Motor neuron (in vitro differentiated cells): ENCODE measurements at regions not wholly inside any gene's neighbourhood (a gene's known extent, or its start where the extent isn't known, plus 50 kb on each side); places are given as distances from the start of the nearest gene placed in this dataset.
"Not testable (repeated sequence)": the region's sequence is repeated elsewhere in the genome, so short reads cannot be mapped to it uniquely, and the experiment has no call there.

ENCODE experiments used
- ATAC-seq, 8 experiments: fragments of 200-7000 bp; cut with Tn5 transposase; replicated peaks in 6 of 8; 2 replicates each; pipeline ENCODE4 v1.8.0; 2021; ENCODE audit warnings: mild to moderate bottlenecking in 8 of 8, moderate library complexity in 8 of 8
- H3K27ac ChIP-seq, 2 donors: fragments of 250-450 bp; sonication (Bioruptor Pico); 2 replicates each; pipeline ENCODE4 v1.9.0; 2021; ENCODE audit warnings: antibody characterized with exemption in 2 of 2, mild to moderate bottlenecking in 2 of 2, moderate library complexity in 1 of 2
- H3K4me1 ChIP-seq, 2 donors: fragments of 250-450 bp; sonication (Bioruptor Pico); replicated peaks in 1 of 2; 2 replicates each; pipeline ENCODE4 v1.6.1; 2021; ENCODE audit warnings: antibody characterized with exemption in 2 of 2, mild to moderate bottlenecking in 2 of 2, moderate library complexity in 1 of 2
- H3K4me3 ChIP-seq, 5 donors: fragments of 250-450 bp; sonication (Bioruptor Pico); 2 replicates each; pipeline ENCODE4 v1.9.0; 2021; ENCODE audit warnings: antibody characterized with exemption in 5 of 5, mild to moderate bottlenecking in 5 of 5, moderate library complexity in 4 of 5
- WGBS, 10 experiments: fragments of 450-650 bp; shearing (Covaris generic); methylation state at CpG; one replicate each; pipeline ENCODE4 v1.0.0; 2022; 5-methylcytosine and 5-hydroxymethylcytosine counted together
- in situ Hi-C, 9 experiments: fragments of 400-800 bp; cut with MboI; loops; one replicate each; pipeline ENCODE4 v1.15.0; 2021; ENCODE audit warnings: low sequenced_read_pairs in 9 of 9, low pct_unique_long_range_greater_than_20kb in 2 of 9; ENCODE audit not compliant: unreplicated experiment in 9 of 9

GRCh38 chr9:89853931-89854330, 249.1 kb downstream of the GADD45G start:
- no peak for ATAC-seq
- Histone ChIP-seq H3K27ac (no peak overlapping the region), H3K4me3 (no peak overlapping the region), H3K4me1 (no peaks in the 10 kb centered on the region)
- in situ Hi-C loops = no loop called here
- 80 to 100% methylated on average over 1 to 2 of the region's 3 CpGs; no CpG with 5 or more reads in 8 of the 10 experiments for WGBS, 10 experiments

GRCh38 chr9:89854715-89855475, 250.1 kb downstream of the GADD45G start:
- in situ Hi-C loops = no loop called here
- ATAC-seq = peak in 5 of 8 experiments; percentile 26 to 69 (median 42)
- Histone ChIP-seq H3K27ac (no peak overlapping the region), H3K4me1 (no peaks in the 10 kb centered on the region), H3K4me3 (no peak overlapping the region)
- 0 to 80% (median 63%) methylated on average over 1 to 7 of the region's 11 CpGs; no CpG with 5 or more reads in 2 of the 10 experiments for WGBS, 10 experiments

- H3K27ac ChIP-seq, H3K4me1 ChIP-seq, ATAC-seq, in situ Hi-C loops, H3K4me3 ChIP-seq: not testable (repeated sequence)
- 40 to 100% (median 92%) methylated on average over 1 to 4 of the region's 5 CpGs; no CpG with 5 or more reads in 3 of the 10 experiments for WGBS, 10 experiments
Observed at GRCh38 chr9:89856296-89856695, 251.5 kb downstream of the GADD45G start.

GRCh38 chr9:89856950-89857349, 252.1 kb downstream of the GADD45G start:
- ATAC-seq, H3K27ac ChIP-seq, H3K4me1 ChIP-seq, H3K4me3 ChIP-seq, in situ Hi-C loops: not testable (repeated sequence)

- in situ Hi-C loops, H3K4me3 ChIP-seq, H3K27ac ChIP-seq: not testable (repeated sequence)
- 38 to 40% (median 40%) methylated on average over 1 to 5 of the region's 7 CpGs; no CpG with 5 or more reads in 7 of the 10 experiments for WGBS, 10 experiments
- H3K4me1 ChIP-seq = peaks cover 16 to 20% of the 10 kb centered on the region in 2 donors
- ATAC-seq = peak in 1 of 8 experiments; percentile 35
Observed at GRCh38 chr9:89859842-89860241, 255.0 kb downstream of the GADD45G start.

GRCh38 chr9:89861371-89861770, 256.6 kb downstream of the GADD45G start:
- H3K4me1 ChIP-seq = peaks cover 16 to 20% of the 10 kb centered on the region in 2 donors
- 0 to 100% (median 49%) methylated on average over 1 to 3 of the region's 5 CpGs; no CpG with 5 or more reads in 2 of the 10 experiments for WGBS, 10 experiments
- H3K27ac ChIP-seq, ATAC-seq, in situ Hi-C loops, H3K4me3 ChIP-seq: not testable (repeated sequence)

GRCh38 chr9:89862316-89862715, 257.5 kb downstream of the GADD45G start:
- Histone ChIP-seq H3K4me3 (no peak overlapping the region), H3K27ac (no peak overlapping the region), H3K4me1 (peaks cover 16 to 20% of the 10 kb centered on the region in 2 donors)
- no peak for ATAC-seq
- 47 to 100% (median 86%) methylated on average over 1 to 4 of the region's 4 CpGs; no CpG with 5 or more reads in 1 of the 10 experiments for WGBS, 10 experiments
- in situ Hi-C loops = no loop called here

GRCh38 chr9:89863141-89863540, 258.3 kb downstream of the GADD45G start:
- in situ Hi-C loops = no loop called here
- 53 to 94% (median 67%) methylated on average over 1 to 4 of the region's 8 CpGs; no CpG with 5 or more reads in 5 of the 10 experiments for WGBS, 10 experiments

GRCh38 chr9:89863837-89864236, 259.0 kb downstream of the GADD45G start:
- no peak overlapping the region for H3K4me3 ChIP-seq
- H3K4me1 ChIP-seq = peaks cover 17 to 20% of the 10 kb centered on the region in 2 donors
- ATAC-seq = peak in 5 of 8 experiments; percentile 65 to 90 (median 70)
- in situ Hi-C loops = no loop called here
- H3K27ac ChIP-seq = no peak overlapping the region
- WGBS, 10 experiments = 0 to 82% (median 51%) methylated on average over 1 to 4 of the region's 6 CpGs; no CpG with 5 or more reads in 2 of the 10 experiments

More at GRCh38 chr9:89863141-89863540, 258.3 kb downstream of the GADD45G start:
- Histone ChIP-seq H3K4me3 (no peak overlapping the region), H3K4me1 (peaks cover 16 to 20% of the 10 kb centered on the region in 2 donors), H3K27ac (no peak overlapping the region)
- ATAC-seq = no peak

GRCh38 chr9:89864257-89864656, 259.4 kb downstream of the GADD45G start:
- no peak overlapping the region for H3K4me3 ChIP-seq
- 40 to 80% (median 58%) methylated on average over 1 to 3 of the region's 5 CpGs; no CpG with 5 or more reads in 6 of the 10 experiments for WGBS, 10 experiments
- in situ Hi-C loops = no loop called here
- peaks cover 20 to 21% of the 10 kb centered on the region in 2 donors for H3K4me1 ChIP-seq
- H3K27ac ChIP-seq = no peak overlapping the region
- peak in 2 of 8 experiments; percentile 17 to 22 for ATAC-seq

GRCh38 chr9:89864731-89865130, 259.9 kb downstream of the GADD45G start:
- Histone ChIP-seq H3K4me3 (no peak overlapping the region), H3K27ac (no peak overlapping the region), H3K4me1 (peaks cover 23 to 26% of the 10 kb centered on the region in 2 donors)
- 0 to 100% (median 56%) methylated on average over 1 to 4 of the region's 4 CpGs; no CpG with 5 or more reads in 4 of the 10 experiments for WGBS, 10 experiments
- ATAC-seq = no peak
- in situ Hi-C loops = no loop called here

- Histone ChIP-seq H3K27ac (no peak overlapping the region), H3K4me3 (no peak overlapping the region), H3K4me1 (peaks cover 29 to 32% of the 10 kb centered on the region in 2 donors)
- WGBS, 10 experiments = 45 to 100% (median 90%) methylated on average over 1 to 5 of the region's 8 CpGs; no CpG with 5 or more reads in 4 of the 10 experiments
- ATAC-seq = no peak
- in situ Hi-C loops = no loop called here
Observed at GRCh38 chr9:89865357-89865756, 260.5 kb downstream of the GADD45G start.

- no peak overlapping the region for H3K27ac ChIP-seq
- H3K4me3 ChIP-seq = no peak overlapping the region
- in situ Hi-C loops = no loop called here
- peaks cover 30 to 37% of the 10 kb centered on the region in 2 donors for H3K4me1 ChIP-seq
- 60 to 100% (median 97%) methylated on average over 1 to 3 of the region's 10 CpGs; no CpG with 5 or more reads in 4 of the 10 experiments for WGBS, 10 experiments
- no peak for ATAC-seq
Observed at GRCh38 chr9:89865981-89866380, 261.2 kb downstream of the GADD45G start.
